Right renal pelvis (tissue), 4 donors: ENCODE measurements at regions not wholly inside any gene's neighbourhood (a gene's known extent, or its start where the extent isn't known, plus 50 kb on each side); places are given as distances from the start of the nearest gene placed in this dataset.

Source experiments
- DNase-seq, 4 donors: peaks; one replicate each; pipeline ENCODE4 v3.0.0-alpha.2; 2013; ENCODE audit warnings: low read depth in 4 of 4, low spot score in 3 of 4, missing footprints in 1 of 4

GRCh38 chr11:114988644-114989043, 310.3 kb downstream of the NXPE2 start:
- DNase-seq, result no peak

DNA sequence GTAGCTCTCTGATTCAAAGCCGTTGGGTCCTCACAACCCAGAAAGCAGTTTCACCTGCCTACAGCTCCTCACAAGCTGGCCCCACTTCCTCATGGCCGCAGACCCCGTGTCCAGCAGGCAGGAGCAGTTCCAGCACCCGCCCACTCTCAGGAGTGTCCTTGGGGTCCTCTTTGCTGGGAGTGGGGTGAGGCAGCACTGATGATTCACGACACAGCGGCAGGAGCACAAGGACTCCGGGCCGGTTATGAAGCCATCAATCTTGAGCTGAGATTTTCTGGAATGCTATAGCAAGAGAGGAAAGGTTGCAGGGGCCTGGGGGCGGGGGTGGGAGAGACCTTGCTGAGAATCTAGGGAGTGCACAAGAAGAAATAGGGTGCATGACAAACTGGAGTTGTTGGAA, 311.2 kb downstream of the NXPE2 start:
- DNase-seq, result no peak

DNA sequence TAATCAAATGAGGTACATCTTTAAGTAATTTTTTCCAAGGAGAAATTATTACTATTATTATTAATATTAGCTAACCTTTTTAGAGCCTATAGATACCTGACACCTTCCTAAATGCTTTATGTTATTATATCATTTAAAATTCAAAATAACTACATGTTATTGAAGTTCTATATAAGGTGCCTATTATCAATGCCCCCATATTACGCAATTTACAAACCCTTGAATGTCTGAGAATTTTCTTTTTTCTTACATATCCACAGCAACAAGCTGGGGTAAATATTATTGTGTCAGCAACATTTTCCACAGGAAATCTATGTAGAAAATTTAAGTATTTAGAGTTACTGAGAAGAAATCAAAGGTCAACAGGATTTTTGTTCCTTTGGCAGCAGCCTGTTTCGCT, 327.3 kb downstream of the NXPE2 start:
- DNase-seq, result no peak

DNA sequence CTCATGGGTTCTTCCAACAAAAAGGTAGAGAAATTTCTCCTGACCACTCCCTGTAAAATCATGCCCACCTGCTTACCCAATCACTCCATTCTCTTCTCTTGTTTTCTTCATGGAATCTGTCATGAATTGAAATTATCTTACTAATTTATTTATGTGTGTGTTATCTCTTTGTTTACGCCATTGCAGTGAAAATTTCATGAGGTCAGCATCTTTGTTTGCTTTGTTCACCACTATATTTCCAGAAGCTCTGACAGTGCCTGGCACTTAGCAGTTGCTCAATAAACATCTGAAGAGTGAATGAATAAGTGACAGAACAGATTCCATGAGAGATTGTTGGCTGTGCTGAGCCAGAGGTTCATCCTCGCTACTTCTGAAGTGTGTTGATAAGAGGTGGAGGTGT, 329.5 kb downstream of the NXPE2 start:
- no peak for DNase-seq

DNA sequence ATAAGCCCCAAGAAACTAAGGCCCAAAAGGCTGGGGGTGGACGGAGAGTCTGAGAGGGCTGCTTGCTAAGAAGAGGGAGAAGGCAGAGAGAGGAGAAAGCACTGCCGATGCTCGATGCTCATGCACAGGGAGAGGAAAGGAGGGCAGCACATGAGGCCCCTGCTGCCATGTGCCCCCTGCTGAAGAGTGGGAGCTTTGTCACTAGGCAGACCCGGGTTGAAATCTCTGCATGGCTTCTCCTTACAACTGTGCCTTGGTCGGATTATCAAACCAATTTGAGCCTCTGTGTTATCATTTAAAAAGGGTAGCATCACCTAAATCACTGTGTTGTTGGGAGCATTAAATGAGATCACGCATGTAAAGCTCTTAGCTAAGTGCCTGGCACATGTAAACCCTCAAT, 330.5 kb downstream of the NXPE2 start:
- no peak for DNase-seq

- DNase-seq, result no peak
Observed at GRCh38 chr11:115017529-115017928, 339.2 kb downstream of the NXPE2 start.

DNA sequence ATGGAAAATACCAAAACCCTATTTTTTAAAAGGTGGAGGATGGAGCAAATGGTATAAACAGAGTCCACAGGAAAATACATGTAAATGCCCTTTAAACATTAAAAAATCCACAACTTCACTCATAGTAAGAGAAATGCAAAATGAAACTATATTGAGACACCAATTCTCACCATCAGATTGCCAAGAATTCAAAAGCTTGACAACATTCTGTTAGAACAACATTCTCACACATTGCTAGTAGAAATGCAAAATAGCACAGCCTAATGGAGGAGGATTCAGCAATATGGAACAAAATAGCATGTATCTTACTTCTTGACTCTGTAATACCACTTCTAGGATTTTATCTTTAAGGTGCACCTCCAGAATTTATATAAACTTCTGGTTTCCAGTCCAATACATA, 351.8 kb downstream of the NXPE2 start:
- no peak for DNase-seq

DNA sequence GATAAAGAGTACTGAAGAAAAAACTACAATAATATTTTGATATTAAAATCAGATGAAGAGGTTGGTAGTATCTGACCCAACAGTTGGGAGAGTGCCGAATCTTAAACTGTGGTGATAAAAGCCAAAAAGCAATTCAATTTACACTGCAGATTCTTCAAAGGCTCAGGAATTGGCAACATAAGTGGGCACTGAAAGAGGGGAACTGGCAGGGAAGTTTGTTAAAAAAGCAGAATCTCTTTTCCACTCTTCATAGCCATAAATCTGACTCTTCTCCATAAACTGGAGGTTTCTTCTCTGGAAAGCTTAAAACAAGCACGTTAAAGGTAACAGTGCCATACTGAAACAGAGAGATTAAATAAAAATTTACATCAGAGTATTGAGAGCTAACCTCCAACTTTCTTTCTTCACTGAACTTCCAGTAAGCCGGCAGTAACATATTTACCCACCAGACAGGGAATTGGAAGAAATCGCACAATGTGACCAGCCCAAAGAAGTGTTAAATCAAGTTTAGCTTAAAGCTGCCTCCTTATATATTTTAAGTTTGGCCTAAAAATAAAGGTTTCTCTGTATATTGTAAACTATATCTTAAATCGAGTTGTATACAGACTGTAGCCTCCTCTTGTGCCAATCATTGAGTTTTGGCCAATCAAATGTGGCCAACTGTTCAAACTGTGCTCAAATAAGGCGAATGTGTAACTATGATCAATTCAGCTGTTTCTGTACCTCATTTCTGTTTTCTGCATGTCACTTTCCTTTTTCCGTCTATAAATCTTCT, 358.3 kb downstream of the NXPE2 start:
- DNase-seq, result no peak

DNA sequence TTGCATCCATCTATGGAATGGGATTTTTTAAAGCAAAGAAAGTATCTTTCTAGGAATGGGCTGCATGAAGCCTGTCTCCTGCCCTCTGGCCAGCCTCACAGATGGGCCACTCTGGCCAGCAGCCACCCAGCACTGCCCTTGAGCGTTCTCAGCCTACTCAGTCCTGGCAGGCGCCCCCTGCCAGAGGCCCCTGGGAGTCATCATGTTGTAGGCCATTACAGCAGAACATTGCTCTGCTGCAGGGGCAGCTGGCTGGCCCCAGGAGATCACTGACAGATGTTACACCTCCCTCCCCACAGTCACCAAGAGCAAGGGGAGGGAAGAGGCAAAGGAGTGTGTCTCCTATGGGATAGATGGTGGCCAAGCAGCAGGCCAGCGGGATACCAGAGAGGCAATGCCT, 363.7 kb downstream of the NXPE2 start:
- no peak for DNase-seq

DNA sequence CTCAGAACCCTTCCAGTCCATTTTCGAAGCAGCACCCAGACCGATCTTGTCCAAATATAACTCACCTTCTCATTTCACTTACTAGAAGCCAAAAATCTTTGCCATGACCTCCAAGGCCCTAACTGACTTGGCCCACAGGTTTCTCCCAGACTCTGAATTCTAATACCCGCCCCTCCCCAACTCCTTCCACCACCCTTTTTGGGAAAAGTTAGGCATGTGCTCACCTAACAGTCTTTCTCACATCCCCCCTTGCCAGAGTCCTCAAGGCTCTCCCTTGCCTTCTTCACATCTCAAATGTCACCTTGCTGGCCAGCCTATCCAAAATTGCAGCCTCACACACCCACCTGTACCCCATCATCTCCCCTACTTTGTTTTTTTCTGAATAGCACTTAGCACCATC, 369.3 kb downstream of the NXPE2 start:
- no peak for DNase-seq

DNA sequence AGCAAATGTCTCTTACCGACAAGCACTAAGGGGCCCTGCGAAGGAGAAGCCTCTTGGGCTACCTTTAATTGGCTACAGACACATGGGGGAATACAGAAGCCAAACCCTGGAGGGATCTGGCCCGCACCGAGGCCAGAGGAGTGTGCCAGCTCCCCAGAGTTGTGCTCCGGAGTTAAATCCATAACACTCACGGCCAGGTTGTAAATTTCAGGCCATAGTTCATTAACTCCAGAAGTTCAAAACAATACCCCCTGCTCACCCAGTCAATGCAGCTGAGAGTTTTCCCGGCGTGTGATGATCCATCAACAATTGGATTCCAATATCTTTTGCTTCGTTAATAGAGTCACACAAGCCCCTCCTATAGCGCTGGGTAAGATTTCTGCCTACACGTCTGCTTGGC, 371.5 kb downstream of the NXPE2 start:
- DNase-seq, result no peak

GRCh38 chr11:115050756-115051155, 372.4 kb downstream of the NXPE2 start:
- DNase-seq, result no peak

DNA sequence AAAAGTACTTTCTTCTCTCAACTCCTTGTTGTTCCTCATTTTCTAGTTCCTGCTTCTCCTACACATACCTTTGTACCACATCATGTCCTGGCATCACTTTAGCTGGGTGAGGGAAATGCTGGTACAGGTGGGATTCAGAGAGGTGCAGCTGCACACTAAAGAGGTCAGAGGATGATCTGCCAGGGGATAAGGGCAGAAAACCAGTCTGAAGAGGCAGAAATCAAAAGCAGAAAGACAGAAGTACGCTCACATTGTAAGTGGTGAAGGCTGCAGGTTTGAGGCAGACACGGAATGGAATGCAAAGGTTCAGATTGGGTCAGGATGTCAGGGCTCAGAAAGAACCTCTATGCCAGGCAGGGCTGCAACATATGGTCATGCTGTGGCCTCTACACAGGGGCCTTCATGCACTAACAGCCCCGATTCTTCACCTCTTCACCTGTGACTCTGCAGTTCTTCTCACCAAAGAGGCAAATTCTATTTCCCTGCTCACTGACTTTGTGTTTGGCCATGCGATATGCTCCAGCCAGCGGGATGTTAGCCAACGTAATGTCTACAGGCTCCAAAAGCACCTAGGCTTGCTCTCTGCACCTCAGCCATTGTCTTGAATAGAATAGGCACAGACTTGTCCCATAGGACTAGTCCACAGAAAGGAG, 373.7 kb downstream of the NXPE2 start:
- DNase-seq, result no peak

- no peak for DNase-seq
Observed at GRCh38 chr11:115052601-115053000, 374.3 kb downstream of the NXPE2 start.

- DNase-seq, result no peak
Observed at GRCh38 chr11:115054570-115055538, 376.5 kb downstream of the NXPE2 start.

- DNase-seq, result no peak
Observed at GRCh38 chr11:115056514-115056913, 378.2 kb downstream of the NXPE2 start.

- no peak for DNase-seq
Observed at GRCh38 chr11:115060840-115061239, 382.5 kb downstream of the NXPE2 start.

DNA sequence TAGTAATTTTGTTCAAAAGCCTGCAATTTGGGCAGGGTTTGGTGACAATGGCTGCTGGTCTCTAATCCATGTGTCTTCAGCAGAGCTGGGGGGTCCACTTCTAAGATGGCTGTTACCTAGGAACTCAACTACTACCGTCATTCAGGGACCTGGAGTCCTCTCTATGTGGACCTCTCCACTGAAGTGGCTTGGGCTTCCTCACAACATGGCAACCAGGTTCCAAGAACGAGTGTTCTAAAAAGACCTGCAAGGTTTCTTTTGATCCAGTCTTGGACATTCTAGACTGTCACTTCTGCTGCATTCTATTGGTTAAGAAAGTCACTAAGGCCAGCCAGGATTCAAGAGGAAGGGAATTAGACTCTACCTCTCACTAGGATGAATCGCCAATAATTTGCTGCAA, 387.0 kb downstream of the NXPE2 start:
- DNase-seq, result no peak

- no peak for DNase-seq
Observed at GRCh38 chr11:115065830-115066664, 387.7 kb downstream of the NXPE2 start.

DNA sequence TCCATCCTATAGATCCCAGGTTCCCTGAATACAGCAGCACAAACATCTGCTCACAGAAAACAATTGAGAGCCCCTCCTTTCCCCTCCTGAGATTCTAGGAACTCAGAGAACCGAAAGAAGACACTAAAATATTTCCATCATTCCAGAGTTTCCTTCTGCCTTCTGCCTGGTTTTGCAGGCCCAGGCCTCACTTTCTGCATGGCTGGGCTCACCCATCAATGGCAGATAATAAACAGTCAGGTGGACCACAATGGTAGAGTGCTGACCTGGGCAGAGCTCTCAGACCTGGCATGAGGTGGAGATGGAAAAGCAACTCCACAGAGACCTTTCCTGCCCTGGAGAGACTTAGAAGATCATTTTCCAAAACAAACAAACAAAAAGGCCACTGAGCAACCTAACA, 389.1 kb downstream of the NXPE2 start:
- no peak for DNase-seq
